PC-9 (cell line): ENCODE measurements at regions not wholly inside any gene's neighbourhood (a gene's known extent, or its start where the extent isn't known, plus 50 kb on each side); places are given as distances from the start of the nearest gene placed in this dataset.
"Not testable (repeated sequence)": the region's sequence is repeated elsewhere in the genome, so short reads cannot be mapped to it uniquely, and the experiment has no call there.

Source experiments
- BruUV-seq: library from RNA; stranded (reverse); fragments of 400-500 nt; replicated peaks from 2 replicates; lab custom pipeline; 2021; lab: Mats Ljungman, UMichigan
- CTCF ChIA-PET: fragments of 300-600 bp; sonication (Branson Sonifier 250); formaldehyde crosslinking; loops from one replicate; lab custom pipeline; 2022; ENCODE audit warnings: antibody characterized with exemption; lab: Charles Lee
- POLR2A ChIA-PET: fragments of 300-600 bp; sonication (Branson Sonifier 250); formaldehyde crosslinking; loops from one replicate; lab custom pipeline; 2022; ENCODE audit warnings: antibody characterized with exemption; ENCODE audit not compliant: unreplicated experiment; lab: Charles Lee
- DNase-seq, 2 experiments: peaks; one replicate each; pipeline versions ENCODE4 v3.0.0 to v3.0.0-alpha.2; 2015 to 2022; ENCODE audit warnings: mixed read lengths in 1 of 2
- H2AFZ ChIP-seq: fragments of 200-600 bp; sonication (generic); 2 replicates; pipeline ENCODE4 v1.8.1; 2017; ENCODE audit warnings: antibody characterized with exemption
- H3F3A ChIP-seq: fragments of 200-600 bp; sonication (generic); 2 replicates; pipeline ENCODE4 v1.8.1; 2017; ENCODE audit warnings: antibody characterized with exemption, mild to moderate bottlenecking, low read depth; ENCODE audit not compliant: insufficient read depth
- H3K27ac ChIP-seq: fragments of 200-600 bp; sonication (generic); 2 replicates; pipeline ENCODE4 v1.6.1; 2016; ENCODE audit warnings: mixed run types
- H3K27me3 ChIP-seq: fragments of 200-600 bp; sonication (generic); 2 replicates; pipeline ENCODE4 v1.6.1; 2016; ENCODE audit warnings: low read depth, mixed run types; ENCODE audit not compliant: insufficient read depth
- H3K36me3 ChIP-seq: fragments of 200-600 bp; sonication (generic); 2 replicates; pipeline ENCODE4 v1.6.1; 2016; ENCODE audit warnings: low read depth, mixed run types
- H3K4me1 ChIP-seq: fragments of 200-600 bp; sonication (generic); replicated peaks from 2 replicates; pipeline ENCODE4 v1.6.1; 2016; ENCODE audit warnings: mixed run types; ENCODE audit not compliant: insufficient read depth
- H3K4me2 ChIP-seq: fragments of 200-600 bp; sonication (generic); 2 replicates; pipeline ENCODE4 v1.6.1; 2017; ENCODE audit warnings: mixed run types
- H3K4me3 ChIP-seq: fragments of 200-600 bp; sonication (generic); 2 replicates; pipeline ENCODE4 v1.6.1; 2016; ENCODE audit warnings: mixed run types
- H3K79me2 ChIP-seq: fragments of 200-600 bp; sonication (generic); 2 replicates; pipeline ENCODE4 v1.6.1; 2017; ENCODE audit warnings: low read depth, mixed run types
- H3K9me2 ChIP-seq: fragments of 200-600 bp; sonication (generic); 2 replicates; pipeline ENCODE4 v1.8.1; 2017; ENCODE audit warnings: mild to moderate bottlenecking; ENCODE audit not compliant: insufficient read depth
- H3K9me3 ChIP-seq: fragments of 200-600 bp; sonication (generic); 2 replicates; pipeline ENCODE4 v1.8.1; 2016; ENCODE audit warnings: low read depth; ENCODE audit not compliant: insufficient read depth
- H4K20me1 ChIP-seq: fragments of 200-600 bp; sonication (generic); 2 replicates; pipeline ENCODE4 v1.8.1; 2017; ENCODE audit not compliant: insufficient read depth
- CTCF ChIP-seq: fragments of 200-600 bp; sonication (generic); conservative IDR thresholded peaks from 2 replicates; pipeline ENCODE4 v1.6.1; 2017; ENCODE audit warnings: mixed run types, antibody characterized with exemption, mild to moderate bottlenecking, moderate library complexity
- EZH2 ChIP-seq: fragments of 200-600 bp; sonication (generic); IDR thresholded peaks from 2 replicates; pipeline ENCODE4 v1.8.0; 2017; ENCODE audit warnings: antibody characterized with exemption, low read depth
- intact Hi-C: fragments of 100-400 bp; cut with micrococcal nuclease; formaldehyde crosslinking; loops from one replicate; pipeline ENCODE4 v1.10.0; 2022; ENCODE audit not compliant: unreplicated experiment

GRCh38 chr4:158350161-158350560 is 139.9 kb downstream of the TMEM144 start:
- ChIA-PET POLR2A (interaction anchor here (0.6 kb wide), 1 partner anchor 237 kb away, joined by 10 read pairs; no protein-coding TSS in a partner anchor), CTCF (no interaction called here)
- H4K20me1 ChIP-seq = no peaks in the 10 kb centered on the region
- H3K9me3 ChIP-seq = no peaks in the 10 kb centered on the region
- no peak overlapping the region for H3K4me2 ChIP-seq
- H3K9me2 ChIP-seq = no peaks in the 10 kb centered on the region
- no peaks in the 10 kb centered on the region for H3K27me3 ChIP-seq
- no peak for DNase-seq
- no peaks in the 10 kb centered on the region for H3K4me1 ChIP-seq
- H2AFZ ChIP-seq = no peak overlapping the region
- no peaks in the 10 kb centered on the region for H3K36me3 ChIP-seq
- BruUV-seq = no TSS peak
- H3K4me3 ChIP-seq = no peak overlapping the region
- H3F3A ChIP-seq = no peaks in the 10 kb centered on the region
- H3K79me2 ChIP-seq = no peaks in the 10 kb centered on the region
- no peak for TF ChIP-seq EZH2
- no peak for TF ChIP-seq CTCF
- no peak overlapping the region for H3K27ac ChIP-seq
- intact Hi-C loops = no loop called here

GRCh38 chr4:158353541-158354304 is 143.4 kb downstream of the TMEM144 start:
- no peak overlapping the region for H2AFZ ChIP-seq
- no peak overlapping the region for H3K27ac ChIP-seq
- no peaks in the 10 kb centered on the region for H3K27me3 ChIP-seq
- H3F3A ChIP-seq = no peaks in the 10 kb centered on the region
- intact Hi-C loops = no loop called here
- BruUV-seq = no TSS peak
- no peaks in the 10 kb centered on the region for H3K4me1 ChIP-seq
- POLR2A ChIA-PET = no interaction called here
- H3K79me2 ChIP-seq = no peaks in the 10 kb centered on the region
- no peak overlapping the region for H3K4me3 ChIP-seq
- H3K9me2 ChIP-seq = no peaks in the 10 kb centered on the region
- H3K4me2 ChIP-seq = no peak overlapping the region
- H3K9me3 ChIP-seq = no peaks in the 10 kb centered on the region
- no peaks in the 10 kb centered on the region for H4K20me1 ChIP-seq
- DNase-seq = no peak
- no peak for TF ChIP-seq EZH2
- no peak for TF ChIP-seq CTCF
- CTCF ChIA-PET = no interaction called here
- no peaks in the 10 kb centered on the region for H3K36me3 ChIP-seq

GRCh38 chr4:158356301-158356700 is 146.0 kb downstream of the TMEM144 start:
- H4K20me1 ChIP-seq = no peaks in the 10 kb centered on the region
- BruUV-seq = no TSS peak
- no peaks in the 10 kb centered on the region for H3K9me2 ChIP-seq
- no peak overlapping the region for H3K4me2 ChIP-seq
- no peaks in the 10 kb centered on the region for H3K27me3 ChIP-seq
- ChIA-PET POLR2A (no interaction called here), CTCF (no interaction called here)
- H3K36me3 ChIP-seq = no peaks in the 10 kb centered on the region
- no peaks in the 10 kb centered on the region for H3K4me1 ChIP-seq
- DNase-seq = no peak
- TF ChIP-seq EZH2 (no peak), CTCF (no peak)
- H3K27ac ChIP-seq = no peak overlapping the region
- no peak overlapping the region for H2AFZ ChIP-seq
- H3K79me2 ChIP-seq = no peaks in the 10 kb centered on the region
- no peak overlapping the region for H3K4me3 ChIP-seq
- no peaks in the 10 kb centered on the region for H3K9me3 ChIP-seq
- H3F3A ChIP-seq = no peaks in the 10 kb centered on the region
- intact Hi-C loops = no loop called here

GRCh38 chr4:158367932-158368441 is 153.7 kb upstream of the RXFP1 start:
- CTCF ChIA-PET = interaction anchor here (0.6 kb wide), 1 partner anchor 732 kb away, joined by 4 read pairs; no protein-coding TSS in a partner anchor
- H2AFZ ChIP-seq, H3F3A ChIP-seq, H4K20me1 ChIP-seq, H3K4me3 ChIP-seq, DNase-seq, POLR2A ChIA-PET, intact Hi-C loops, H3K9me2 ChIP-seq, H3K27me3 ChIP-seq, BruUV-seq, H3K79me2 ChIP-seq, H3K4me2 ChIP-seq, H3K9me3 ChIP-seq, H3K36me3 ChIP-seq, H3K27ac ChIP-seq: not testable (repeated sequence)
- H3K4me1 ChIP-seq = peaks cover 12% of the 10 kb centered on the region
